GM19328 (cell line): ENCODE measurements at regions not wholly inside any gene's neighbourhood (a gene's known extent, or its start where the extent isn't known, plus 50 kb on each side); places are given as distances from the start of the nearest gene placed in this dataset.
"Not testable (repeated sequence)": the region's sequence is repeated elsewhere in the genome, so short reads cannot be mapped to it uniquely, and the experiment has no call there.

Source experiments
- ATAC-seq: cut with Tn5 transposase; IDR thresholded peaks from one replicate; pipeline ENCODE4 v1.9.1; 2021; ENCODE audit warnings: mild to moderate bottlenecking, moderate library complexity; ENCODE audit not compliant: unreplicated experiment

DNA sequence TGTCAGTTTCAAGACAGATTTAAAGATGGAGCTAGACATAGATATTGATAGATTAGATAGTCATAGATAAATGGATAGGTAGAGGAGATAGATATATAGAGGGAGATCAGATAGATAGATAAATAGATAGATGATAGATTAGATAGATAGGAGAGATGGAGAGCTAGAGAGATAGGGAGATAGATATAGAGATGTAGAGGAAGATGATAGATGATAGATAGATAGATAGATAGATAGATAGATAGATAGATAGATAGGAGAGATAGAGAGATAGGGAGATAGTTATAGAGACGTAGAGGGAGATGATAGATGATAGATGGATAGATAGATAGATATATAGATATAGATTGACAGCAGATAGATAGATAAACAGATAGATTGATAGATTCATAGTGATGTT lies 1038.8 kb upstream of the AUTS2 start:
- no peak for ATAC-seq

DNA sequence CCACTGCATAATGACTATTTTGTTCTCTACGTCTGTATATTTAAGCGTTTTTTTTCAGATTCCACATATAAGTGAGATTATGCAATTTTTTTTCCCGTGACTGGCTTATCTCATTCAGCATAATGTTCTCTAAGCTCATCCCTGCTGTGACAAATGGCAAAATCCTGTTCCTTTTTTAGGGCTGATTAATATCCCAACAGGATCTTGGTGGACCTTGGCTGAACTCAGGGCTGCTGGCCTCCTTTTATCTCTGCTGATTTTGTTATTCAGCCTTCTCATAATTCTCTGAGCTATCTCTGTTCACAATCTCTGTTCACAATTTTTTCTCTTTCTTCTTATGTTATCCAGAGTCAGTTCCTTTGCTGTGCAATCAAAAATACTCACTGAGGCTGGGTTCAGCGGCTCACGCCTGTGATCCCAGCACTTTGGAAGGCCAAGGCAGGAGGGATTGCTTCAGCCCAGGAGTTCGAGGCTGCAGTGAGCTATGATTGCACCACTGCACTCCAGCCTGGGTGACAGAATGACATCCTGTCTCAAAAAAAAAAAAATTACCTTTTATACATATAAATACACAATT lies 1035.9 kb upstream of the AUTS2 start:
- no peak for ATAC-seq

DNA sequence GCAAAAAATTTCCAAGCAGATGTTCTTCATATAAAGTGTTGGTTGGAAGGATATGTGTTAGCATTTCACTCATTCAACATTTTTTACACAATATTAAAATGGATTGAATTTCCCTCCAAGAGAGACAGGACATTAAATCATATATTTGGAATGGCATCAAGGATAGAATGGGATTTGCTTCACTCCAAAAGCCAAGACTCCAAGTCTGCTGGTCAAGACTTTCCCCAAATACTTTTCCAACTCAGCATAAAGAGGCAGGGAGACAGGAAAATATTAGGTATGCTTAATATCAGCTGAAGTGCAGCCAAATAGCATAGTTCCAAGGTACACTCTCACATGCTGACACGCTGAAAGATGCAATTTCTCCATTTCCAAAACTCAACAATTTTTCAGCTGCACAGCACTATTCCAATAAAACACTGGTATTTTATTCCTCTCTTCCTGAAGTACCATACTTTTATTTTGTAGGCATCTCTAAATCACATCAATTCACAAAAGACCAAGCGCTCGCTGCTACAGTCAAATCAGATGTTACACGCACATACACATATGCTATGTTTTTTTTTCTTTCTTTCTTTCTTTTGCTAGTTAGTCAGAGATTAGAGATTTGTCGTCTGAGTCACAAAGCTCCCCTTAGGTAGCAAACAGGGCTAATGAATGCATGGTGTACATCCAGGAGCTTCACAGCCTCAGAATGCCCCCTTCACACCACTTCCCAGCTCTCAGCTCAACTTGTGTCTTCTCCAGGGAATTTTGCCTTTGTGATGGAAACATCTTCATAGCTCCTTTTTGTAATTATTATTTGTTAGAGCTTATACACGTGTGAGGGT lies 1033.8 kb upstream of the AUTS2 start:
- no peak for ATAC-seq

DNA sequence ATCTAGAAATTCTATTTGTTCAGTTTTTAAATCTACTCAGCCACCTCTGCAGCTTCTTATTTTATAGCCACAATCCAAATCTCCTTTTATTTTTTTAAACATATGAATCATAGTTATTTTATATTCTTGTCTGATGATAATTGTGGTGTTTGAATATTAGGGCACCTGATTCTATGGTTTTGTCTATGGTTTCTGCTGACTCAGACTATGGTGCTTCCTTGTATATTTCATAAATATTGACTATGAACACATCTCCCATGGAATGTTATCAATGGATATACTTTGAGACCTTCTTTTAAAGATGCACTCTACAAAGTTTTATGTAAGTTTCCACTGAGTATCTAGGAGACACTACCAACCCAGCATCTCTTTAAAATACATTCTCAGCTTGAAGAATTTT lies 1027.0 kb upstream of the AUTS2 start:
- ATAC-seq, result no peak

DNA sequence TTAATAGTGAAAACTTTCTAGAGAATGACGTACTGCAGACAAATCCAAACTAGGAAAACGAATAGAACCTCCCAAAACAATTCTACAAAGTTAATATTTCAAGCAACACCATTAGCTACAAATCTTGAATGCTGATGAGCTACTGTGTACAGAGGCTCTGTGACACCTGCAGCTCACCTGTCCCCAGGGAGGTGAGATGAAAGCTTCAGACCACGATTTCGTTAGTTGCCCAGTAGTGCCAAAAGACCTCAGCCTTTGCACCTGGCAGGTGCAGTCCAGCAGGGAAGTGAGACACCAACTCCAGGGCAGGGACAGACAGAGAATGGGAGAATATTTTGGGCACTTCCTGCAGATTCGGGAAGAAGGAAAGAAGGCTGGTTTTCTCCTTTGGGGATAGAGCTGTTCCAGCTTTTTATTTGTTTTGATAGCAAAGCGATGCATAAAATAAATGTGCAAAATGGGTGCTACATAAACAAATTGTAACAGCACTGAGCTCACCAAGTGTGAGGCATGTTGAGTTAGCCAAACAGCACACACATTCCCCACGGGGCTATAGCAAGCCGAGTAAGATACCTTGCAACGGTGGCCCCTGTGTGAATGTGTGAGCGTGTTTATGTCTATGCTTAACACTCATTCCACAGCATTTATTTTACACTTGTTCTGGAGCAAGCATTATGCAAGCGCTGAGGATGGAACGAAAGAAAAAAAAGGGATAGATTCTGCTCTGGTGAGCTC lies 1024.8 kb upstream of the AUTS2 start:
- ATAC-seq, result no peak

DNA sequence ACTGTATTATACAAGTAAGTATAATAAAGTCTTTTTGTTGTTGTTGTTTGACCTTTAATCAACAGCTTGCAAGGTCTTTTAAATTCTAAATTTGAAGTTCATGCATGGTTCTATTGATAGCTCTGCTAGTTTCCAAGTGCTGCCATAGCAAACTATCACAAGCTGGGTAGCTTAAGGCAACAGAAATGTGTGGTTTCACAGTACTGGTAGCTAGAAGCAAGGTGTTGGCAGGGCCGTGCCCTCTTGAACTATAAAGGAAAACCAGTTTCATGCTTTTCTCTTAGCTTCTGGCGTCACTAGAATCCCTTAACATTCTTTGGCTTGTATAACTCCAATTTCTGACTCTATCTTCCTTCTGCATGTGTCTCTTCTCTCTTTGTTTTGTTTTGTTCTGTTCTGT lies 1021.9 kb upstream of the AUTS2 start:
- ATAC-seq, result no peak

DNA sequence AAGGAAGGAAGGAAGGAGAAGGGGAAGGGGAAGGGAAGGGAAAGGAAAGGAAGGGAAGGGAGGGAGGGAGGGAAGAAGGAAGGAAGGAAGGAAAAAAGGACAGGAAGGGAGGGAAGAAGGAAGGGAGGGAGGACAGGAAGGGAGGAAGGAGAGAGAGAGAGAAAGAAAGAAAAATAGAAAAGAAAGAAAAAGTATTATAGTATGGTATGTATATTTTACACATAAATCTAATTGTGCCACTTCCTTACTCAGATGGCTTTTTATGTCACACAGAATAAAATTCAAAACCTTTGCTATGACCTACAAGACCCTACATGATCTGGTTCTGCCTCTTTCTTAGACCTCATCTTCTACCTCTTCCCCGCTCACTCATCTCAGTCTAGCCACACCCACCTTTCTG lies 1016.9 kb upstream of the AUTS2 start:
- ATAC-seq, result no peak

DNA sequence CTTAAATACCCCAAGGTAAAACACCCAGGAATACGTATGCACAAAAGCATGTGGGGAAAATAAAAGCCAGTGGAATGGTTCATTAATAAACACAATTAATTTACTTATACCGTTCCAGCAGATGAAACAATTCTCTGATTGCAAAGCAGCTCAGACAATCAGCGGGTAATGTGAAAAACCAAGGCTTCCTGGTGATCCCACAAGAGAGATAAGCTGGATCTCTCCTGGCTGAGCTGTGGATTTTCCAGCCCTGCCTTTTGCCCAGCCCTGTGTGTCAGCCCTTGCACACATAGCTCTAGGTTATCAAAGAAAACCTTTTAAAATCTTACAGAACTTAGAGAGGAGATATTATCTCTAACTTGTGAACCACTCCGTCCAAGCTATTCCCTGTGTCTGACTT lies 1010.7 kb upstream of the AUTS2 start:
- no peak for ATAC-seq

DNA sequence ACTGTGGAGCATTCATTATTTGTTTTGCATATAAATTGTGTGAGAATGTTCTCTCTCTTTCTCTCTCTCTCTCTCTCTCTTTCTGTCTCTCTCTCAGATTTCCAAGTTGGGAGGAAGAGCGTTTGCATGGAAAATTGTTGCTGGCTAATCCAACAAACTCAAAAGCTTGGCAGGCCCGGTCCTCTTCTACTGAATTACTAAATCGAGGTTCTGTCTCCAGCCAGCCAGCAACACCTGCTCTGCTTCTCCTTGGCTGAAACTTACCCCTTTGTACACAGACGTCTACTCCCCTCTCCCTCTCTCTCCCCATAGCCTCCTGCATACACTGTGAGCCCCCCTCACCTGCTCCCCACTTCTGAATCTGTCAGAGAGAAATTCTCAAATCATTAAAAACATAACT lies 996.4 kb upstream of the AUTS2 start:
- no peak for ATAC-seq

DNA sequence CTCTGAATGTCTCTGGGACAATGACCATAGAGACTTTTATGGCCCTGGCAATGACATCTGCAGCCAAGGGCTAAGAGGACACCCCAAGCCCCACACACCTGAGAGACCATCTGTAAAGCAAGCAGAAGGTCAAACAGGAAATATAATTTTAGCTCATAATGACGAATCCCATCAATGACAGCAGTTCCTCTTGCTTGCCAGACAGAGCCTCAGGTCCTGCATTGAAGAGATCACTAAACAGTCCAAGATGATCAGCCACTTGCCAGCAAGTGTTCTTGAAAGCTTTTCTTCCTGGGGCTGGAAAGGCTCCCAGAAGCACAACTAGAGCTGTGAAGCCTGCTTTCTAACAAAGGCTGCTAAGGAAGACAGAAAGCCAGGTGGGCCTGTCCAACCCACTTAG lies 993.7 kb upstream of the AUTS2 start:
- ATAC-seq, result no peak

DNA sequence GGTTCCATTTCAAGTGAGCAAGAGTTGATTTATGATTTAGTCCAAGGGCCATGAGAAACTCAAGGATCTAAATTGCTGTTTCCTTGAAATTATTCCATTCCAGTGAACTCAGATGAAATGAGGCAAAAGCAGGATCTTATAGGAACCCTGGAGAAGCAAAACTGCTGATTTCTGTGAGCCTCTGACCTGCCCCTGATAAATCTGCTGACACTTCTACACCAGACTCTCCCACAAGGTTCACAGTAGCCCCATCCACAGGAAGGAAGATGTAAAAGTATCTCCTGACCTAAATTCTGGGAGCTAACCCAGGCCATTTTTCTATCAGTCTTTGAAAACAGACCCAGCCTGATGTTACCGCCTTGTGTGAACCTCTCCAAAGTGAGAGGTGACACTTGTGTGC lies 987.6 kb upstream of the AUTS2 start:
- ATAC-seq, result no peak

DNA sequence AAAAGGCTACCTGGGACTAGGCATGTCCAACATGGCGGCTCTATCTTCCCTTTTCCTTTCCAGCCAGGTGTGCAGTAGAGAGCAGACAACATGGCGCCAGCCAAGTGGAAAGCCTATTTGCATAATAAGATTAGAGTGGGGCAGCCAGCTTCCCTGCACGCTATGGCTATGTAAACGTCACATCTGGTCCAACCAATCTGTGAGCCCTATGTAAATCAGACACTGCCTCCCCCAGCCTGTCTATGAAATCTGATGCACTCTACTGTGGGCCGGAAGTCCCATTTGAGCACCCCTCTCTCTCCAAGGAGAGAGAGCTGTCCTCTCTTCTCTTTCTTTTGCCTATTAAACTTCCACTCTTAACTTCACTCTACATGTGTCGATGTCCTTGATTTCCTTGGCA lies 984.9 kb upstream of the AUTS2 start:
- no peak for ATAC-seq

DNA sequence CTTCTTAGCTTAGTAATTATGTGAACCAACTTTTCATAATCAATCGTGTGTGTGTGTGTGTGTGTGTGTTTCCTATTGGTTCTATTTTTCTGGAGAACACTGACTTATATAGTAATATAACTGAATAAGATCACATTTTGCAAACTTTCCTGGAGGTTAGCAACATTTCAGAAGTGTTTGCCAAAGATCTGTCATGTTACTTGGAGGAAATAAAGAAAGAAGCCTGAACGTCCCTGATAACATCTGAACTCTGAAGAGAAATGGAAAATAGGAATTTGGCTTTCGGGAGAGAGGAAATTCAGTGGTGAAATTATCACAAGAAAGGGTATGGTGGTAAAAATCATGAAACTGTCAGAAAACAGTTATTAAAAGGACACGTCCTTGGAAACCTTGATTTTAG lies 984.4 kb upstream of the AUTS2 start:
- ATAC-seq, result no peak

DNA sequence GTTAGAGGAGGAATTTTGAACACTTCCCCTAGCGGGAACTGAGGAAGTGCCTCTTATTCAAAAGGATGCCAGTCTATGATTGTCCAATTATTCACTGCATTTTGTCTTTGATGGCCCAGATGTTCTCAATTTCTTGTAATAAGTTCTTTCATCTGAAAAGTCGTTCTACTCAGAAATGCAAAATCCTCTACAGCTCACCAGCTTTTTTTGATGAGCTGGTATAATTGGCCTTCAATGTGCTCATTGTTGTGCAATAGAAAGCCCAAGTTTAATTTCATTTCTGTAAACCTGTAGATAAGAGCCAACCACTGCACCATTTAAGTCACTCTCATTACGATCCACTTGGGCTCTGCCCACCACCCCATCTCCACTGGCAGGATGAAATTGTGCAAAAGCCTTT lies 978.7 kb upstream of the AUTS2 start:
- no peak for ATAC-seq

DNA sequence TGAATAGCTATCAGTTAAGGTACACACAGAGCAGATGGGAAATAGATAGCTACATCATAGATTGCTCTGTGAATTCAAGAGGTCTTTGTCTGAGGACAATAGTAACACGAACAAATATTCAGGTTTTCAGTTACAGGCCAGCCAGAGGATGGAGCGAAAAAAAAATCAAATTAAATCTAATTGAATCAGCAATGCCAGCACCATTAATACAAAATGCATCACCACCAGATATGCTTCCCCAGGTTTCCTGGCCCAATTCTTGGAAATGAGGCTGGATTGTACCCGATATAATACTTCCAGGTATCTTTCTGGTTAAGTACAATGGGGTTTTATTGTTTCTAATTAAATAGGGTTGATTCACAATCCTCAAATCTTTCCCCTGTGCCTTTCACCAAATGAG lies 975.8 kb upstream of the AUTS2 start:
- ATAC-seq, result no peak

DNA sequence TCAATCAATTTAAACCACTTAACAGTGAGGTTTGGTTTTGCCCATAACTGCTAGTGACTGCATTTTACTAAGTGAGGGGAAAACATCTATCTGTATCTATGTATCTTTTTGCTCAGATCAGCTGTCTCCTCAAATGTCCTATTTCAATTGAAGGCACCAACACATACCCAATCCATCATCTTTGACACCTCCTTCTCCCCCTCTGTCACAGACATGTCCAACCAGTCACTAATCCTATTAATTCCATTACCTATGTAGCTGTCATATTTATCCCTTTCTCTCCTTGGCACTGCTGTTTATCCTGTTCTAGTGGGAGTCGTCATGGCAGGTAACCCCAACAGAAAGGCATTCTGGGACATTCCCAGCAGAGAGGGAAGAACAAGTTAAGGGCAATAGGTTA lies 975.2 kb upstream of the AUTS2 start:
- no peak for ATAC-seq

DNA sequence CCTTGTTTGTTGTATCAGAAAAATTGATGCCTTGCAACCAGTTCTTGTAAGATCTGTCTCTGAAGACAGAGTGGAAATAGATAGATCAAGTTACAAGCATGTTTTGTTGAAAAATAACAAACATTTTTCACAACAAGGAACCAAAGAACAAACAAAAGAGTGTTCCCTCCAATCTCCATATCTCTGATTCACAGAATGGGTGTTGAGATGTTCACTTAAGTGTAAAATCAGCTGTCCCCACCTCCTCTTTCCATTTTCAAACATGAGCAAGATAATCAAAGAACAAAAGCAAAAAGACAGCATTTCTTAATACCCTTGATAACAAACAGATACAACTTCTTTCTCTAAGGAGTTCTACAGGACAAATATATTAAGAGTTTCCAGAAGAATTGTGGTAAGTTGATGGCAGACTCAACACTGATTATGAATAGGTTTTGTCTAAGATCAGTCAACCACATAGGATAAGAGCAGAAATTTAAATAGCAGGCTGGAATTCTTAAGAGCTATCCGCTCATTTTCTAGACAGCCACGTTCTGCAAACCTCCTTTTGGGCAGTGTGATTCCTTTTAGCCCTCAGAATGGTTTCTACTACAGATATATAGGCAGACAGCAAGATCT lies 970.9 kb upstream of the AUTS2 start:
- ATAC-seq, result no peak

DNA sequence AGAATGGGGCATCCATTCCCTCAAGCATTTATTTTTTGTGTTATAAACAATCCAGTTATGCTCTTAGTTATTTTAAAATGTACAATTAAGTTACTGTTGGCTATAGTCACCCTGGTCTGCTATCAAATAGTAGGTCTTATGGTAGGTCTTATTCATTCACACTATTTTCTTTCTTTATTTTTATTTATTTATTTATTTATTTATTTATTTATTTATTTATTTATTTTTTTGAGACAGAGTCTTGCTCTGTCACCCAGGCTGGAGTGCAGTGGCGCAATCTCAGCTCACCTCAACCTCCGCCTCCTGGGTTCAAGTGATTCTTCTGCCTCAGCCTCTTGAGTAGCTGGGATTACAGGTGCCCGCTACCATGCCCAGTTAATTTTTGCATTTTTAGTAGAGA lies 967.4 kb upstream of the AUTS2 start:
- not testable (repeated sequence) for ATAC-seq

DNA sequence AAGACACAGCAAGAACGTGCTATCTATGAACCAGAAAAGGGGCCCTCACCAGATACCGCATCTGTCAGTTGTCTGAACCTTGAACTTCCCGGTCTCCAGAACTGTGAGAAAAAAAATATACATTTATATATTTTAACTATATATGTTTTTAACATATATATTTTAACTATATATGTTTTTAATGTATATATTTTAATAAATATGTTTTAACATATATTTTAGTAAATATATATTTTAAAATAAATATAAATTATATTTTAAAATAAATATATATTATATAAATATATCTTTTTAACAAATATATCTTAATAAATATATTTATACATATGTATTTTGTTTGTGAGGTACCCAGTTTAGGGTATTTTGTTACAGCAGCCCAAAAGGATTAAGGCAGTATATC lies 958.2 kb upstream of the AUTS2 start:
- ATAC-seq, result no peak

DNA sequence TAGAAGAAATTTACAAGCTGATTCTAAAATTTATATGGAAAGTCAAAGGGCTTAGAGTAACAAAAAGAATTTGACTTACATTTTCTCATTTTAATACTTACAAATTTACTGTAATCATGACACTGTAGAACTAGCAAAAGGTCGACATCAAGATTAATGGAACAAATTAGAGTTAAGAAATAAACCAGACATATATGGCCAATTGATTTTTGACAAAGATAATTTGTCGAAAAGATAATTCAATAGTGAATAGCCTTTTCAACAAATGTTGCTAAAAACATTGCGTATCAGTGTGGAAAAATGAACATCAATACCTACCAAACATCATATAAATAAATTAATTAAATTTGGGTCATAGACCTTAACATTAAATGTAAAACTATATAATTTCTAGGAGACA lies 955.5 kb upstream of the AUTS2 start:
- no peak for ATAC-seq

DNA sequence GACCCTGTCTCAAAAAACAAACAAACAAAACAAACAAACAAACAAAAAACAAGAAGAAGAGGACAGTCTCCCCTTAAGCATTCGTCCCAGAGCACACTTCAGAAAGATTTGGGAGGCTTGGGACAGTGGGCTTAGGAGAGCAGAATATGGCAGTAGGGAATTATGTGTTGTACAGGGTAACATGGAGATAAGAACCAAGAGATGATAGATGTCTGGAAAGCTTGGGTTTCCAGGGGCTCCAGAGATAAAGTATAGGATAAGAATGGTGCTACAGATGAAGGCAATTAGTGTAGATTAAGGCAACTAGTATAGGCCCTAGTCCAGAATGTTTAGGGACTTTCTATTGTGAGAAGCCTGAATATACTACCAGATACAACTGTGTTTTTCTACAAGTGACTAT lies 934.9 kb upstream of the AUTS2 start:
- ATAC-seq, result no peak

DNA sequence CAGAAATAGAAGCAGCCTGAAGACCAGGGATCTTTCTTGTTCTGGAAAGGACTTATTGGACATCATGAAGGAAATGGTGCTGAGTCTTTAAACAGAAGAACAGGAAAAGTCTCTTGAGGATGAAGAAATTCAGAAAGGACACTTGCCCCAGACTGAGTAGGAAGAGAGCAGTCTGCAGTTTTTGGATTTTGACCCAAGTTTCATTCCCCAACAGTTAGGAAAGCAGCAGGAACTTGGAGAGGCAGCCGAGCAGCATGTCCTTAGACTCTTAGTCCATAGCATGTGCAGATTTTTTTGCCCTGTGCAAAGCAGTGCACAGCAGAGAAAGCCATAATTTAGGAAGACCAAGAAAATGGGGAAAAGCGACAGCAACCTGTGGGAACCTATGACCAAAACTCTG lies 927.2 kb upstream of the AUTS2 start:
- no peak for ATAC-seq
